BLaER1 treated with 17β-estradiol and CSF1 and Interleukin-3, amounts not matched to agents 10 nM and 100 nM (cell line): ENCODE measurements at regions not wholly inside any gene's neighbourhood (a gene's known extent, or its start where the extent isn't known, plus 50 kb on each side); places are given as distances from the start of the nearest gene placed in this dataset.

Experiments
- H3K27ac ChIP-seq, 11 experiments: shearing (Covaris generic); formaldehyde crosslinking; 2 replicates each; pipeline ENCODE4 v1.8.1; 2022
- H3K27me3 ChIP-seq, 11 experiments: shearing (Covaris generic); formaldehyde crosslinking; 2 replicates each; pipeline ENCODE4 v1.8.1; 2022
- H3K36me3 ChIP-seq, 11 experiments: shearing (Covaris generic); formaldehyde crosslinking; 2 replicates each; pipeline ENCODE4 v1.8.1; 2022
- H3K4me1 ChIP-seq, 10 experiments: shearing (Covaris generic); formaldehyde crosslinking; 2 replicates each; pipeline ENCODE4 v1.8.1; 2022
- H3K4me2 ChIP-seq, 11 experiments: shearing (Covaris generic); formaldehyde crosslinking; 2 replicates each; pipeline ENCODE4 v1.8.1; 2022
- H3K4me3 ChIP-seq, 10 experiments: shearing (Covaris generic); formaldehyde crosslinking; 2 replicates each; pipeline ENCODE4 v1.8.1; 2022
- H3K9ac ChIP-seq, 11 experiments: shearing (Covaris generic); formaldehyde crosslinking; 2 replicates each; pipeline ENCODE4 v1.8.1; 2022
- H3K9me3 ChIP-seq, 11 experiments: shearing (Covaris generic); formaldehyde crosslinking; replicated peaks in 1 of 11; 2 replicates each; pipeline ENCODE4 v1.8.1; 2022
- H4K20me1 ChIP-seq, 11 experiments: shearing (Covaris generic); formaldehyde crosslinking; 2 replicates each; pipeline ENCODE4 v1.8.1; 2022
- Cebpa-rat ChIP-seq, 11 experiments: shearing (Covaris generic); IDR thresholded peaks; 2 replicates each; pipeline ENCODE4 v1.8.1; 2022

DNA sequence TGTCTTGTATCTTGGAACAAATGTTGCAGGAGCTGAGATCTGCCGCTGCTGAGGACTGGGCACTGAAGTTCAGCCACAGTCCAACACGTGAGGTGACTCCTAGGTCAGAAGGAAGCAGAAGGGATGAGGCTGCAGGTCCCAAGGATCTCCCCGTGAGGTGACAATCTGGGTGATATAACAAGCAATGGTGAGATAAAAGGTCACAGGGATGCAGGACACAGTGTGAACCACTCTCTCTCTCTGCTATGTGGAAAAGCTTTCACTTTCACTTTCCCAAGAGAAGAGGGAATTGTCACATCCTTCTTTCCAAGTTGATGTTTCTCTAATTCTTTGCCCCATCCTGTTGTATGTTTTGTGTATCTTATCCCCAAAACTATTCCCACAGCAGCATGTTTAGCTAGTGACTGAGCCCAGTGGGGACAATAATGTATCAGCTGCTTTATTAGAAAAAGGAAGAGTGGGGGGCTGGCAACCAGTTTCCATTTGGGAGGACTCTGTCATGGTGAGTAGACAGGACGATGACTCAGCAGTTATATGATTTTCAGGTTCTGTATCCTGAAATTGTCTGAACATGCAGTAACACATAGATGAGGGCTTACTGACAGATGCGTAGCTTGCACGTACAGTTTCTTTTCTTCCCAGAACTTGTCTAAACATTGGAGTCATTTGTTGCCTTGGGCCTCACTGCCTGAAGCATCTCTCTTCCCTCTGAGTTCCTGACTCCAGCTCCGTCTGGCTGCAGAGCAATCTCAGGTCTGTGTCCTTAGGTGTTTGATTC, 1415.8 kb upstream of the TENM3 start:
- H3K27ac ChIP-seq = peak overlapping the region in 6 of 11 experiments; percentile 26 to 67 (median 48); a peak in 10 of 22 replicates
- TF ChIP-seq Cebpa-rat (IDR thresholded peaks at IDR 0.05) = no peak
- H4K20me1 ChIP-seq = no peaks in the 10 kb centered on the region
- no peaks in the 10 kb centered on the region for H3K36me3 ChIP-seq
- no peak overlapping the region for H3K4me3 ChIP-seq
- no peaks in the 10 kb centered on the region for H3K27me3 ChIP-seq
- H3K9me3 ChIP-seq = no peaks in the 10 kb centered on the region
- peak overlapping the region; percentile 24 to 72 (median 59) for H3K4me2 ChIP-seq
- H3K9ac ChIP-seq = peak overlapping the region in 2 of 11 experiments; percentile 29 to 34; a peak in 2 of 22 replicates
- H3K4me1 ChIP-seq = peaks cover 8 to 12% (median 10%) of the 10 kb centered on the region in 10 experiments; a peak in 17 of 20 replicates

DNA sequence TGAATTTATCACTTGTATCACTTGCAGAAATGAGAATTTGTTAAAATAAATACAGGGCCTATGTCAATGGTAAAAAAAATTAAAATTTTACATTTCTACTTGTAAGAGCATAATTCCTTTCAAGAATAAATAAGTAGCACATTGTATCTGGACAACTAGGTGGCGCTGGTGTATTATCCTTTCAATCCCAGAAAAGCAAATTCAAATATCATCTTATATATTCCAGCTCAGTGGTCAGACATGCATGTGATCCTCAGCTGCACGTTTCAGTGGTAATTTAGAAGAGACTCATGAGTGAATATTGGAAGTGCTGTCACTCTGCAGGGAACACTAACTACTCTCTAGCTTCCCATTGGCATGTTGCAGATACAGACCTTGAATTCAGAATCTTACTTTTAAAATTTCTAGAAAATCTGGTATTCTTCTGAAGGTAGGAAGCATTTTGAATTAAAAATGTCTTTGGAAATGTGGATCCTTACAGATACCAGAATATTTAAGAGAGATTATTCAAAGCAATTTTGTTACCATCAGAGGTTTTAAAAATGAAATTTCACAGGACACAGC, 1414.7 kb upstream of the TENM3 start:
- Histone ChIP-seq H3K9me3 (no peaks in the 10 kb centered on the region), H3K27ac (no peak overlapping the region), H3K27me3 (no peaks in the 10 kb centered on the region), H4K20me1 (no peaks in the 10 kb centered on the region), H3K9ac (no peak overlapping the region), H3K36me3 (no peaks in the 10 kb centered on the region), H3K4me2 (no peak overlapping the region), H3K4me3 (no peak overlapping the region), H3K4me1 (peaks cover 8 to 12% (median 10%) of the 10 kb centered on the region in 10 experiments; a peak in 17 of 20 replicates)
- no peak for TF ChIP-seq Cebpa-rat (IDR thresholded peaks at IDR 0.05)

DNA sequence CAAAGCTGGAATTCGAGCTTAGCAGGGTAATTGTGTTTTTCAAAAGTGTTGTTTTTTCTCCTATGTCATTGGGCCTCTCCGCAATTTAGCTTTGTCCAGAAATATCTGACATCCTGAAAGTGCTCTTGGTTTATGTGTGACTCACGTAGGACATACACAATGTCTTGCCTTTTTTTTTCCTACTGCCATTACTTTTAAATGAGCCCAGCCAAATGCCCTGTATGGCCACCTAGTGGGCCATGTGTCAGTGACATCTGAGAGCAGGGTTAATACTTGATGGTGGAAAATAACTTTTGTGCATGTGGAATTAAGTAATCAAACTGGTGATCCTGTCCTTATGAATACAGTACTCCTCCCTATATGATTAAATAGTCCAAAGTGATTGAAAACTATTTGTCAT, 1411.1 kb upstream of the TENM3 start:
- Histone ChIP-seq H3K36me3 (no peaks in the 10 kb centered on the region), H3K9me3 (no peaks in the 10 kb centered on the region), H3K4me3 (no peak overlapping the region), H3K4me1 (peaks cover 7 to 10% (median 9%) of the 10 kb centered on the region in 10 experiments; a peak in 17 of 20 replicates), H4K20me1 (no peaks in the 10 kb centered on the region), H3K27me3 (no peaks in the 10 kb centered on the region), H3K9ac (no peak overlapping the region), H3K27ac (no peak overlapping the region), H3K4me2 (no peak overlapping the region)
- no peak for TF ChIP-seq Cebpa-rat (IDR thresholded peaks at IDR 0.05)

DNA sequence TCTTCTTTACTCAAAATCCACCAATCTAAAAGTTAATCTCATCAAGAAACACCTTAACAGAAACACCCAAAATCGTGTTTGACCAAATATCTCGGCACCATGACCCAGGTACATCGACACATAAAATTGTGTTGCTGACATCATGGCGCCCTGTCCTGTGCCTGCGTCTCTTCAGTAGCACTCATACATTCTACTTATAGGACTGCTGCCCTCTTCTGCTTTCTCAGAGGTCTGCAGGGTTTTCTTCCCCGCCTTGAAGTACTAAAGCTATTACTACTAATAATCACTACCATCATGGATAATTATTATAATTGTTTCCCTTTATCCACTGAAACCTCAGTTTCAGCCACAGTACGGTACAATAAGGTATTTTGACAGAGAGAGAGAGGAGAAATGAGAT, 1403.1 kb upstream of the TENM3 start:
- no peak for TF ChIP-seq Cebpa-rat (IDR thresholded peaks at IDR 0.05)
- Histone ChIP-seq H3K4me2 (no peak overlapping the region), H4K20me1 (no peaks in the 10 kb centered on the region), H3K27me3 (no peaks in the 10 kb centered on the region), H3K4me3 (no peak overlapping the region), H3K9ac (no peak overlapping the region), H3K27ac (no peak overlapping the region), H3K36me3 (no peaks in the 10 kb centered on the region), H3K9me3 (no peaks in the 10 kb centered on the region), H3K4me1 (no peaks in the 10 kb centered on the region)

DNA sequence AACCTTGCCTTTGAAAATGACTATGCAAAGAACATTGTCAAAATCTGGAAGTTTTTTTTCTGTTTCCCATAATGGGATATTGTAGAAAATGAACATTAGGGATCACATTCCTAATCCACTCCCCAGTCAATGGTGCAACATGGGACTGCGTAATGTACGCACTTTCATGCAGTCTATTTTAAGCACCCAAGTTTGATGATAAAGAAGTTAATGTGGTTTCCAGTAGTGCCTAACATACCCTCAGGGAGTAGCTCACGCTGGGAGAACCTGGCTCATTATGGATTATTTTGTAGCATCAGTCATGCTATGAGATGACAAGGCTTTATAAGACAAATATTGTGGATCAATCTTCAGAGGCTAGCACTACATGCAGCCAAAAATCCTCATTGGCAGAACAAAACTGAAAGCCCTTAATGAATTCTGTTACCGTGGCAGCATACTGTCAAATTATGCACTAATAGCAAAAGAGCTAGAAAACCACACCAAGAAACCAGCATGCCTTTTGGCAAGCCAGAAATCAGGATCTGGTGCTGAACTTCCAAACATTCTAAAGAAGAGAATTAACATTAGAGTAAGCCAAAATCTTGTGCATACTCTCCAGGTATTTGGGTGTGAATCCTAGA, 1392.8 kb upstream of the TENM3 start:
- 0 out of 20 replicates have a peak, but pooled peaks cover 0 to 6% (median 0%) of the 10 kb centered on the region in 10 experiments for H3K4me1 ChIP-seq
- no peak overlapping the region for H3K27ac ChIP-seq
- no peak overlapping the region for H3K4me2 ChIP-seq
- H3K36me3 ChIP-seq = no peaks in the 10 kb centered on the region
- H4K20me1 ChIP-seq = no peaks in the 10 kb centered on the region
- H3K4me3 ChIP-seq = no peak overlapping the region
- no peaks in the 10 kb centered on the region for H3K27me3 ChIP-seq
- H3K9me3 ChIP-seq = no peaks in the 10 kb centered on the region
- no peak for TF ChIP-seq Cebpa-rat (IDR thresholded peaks at IDR 0.05)
- no peak overlapping the region for H3K9ac ChIP-seq

DNA sequence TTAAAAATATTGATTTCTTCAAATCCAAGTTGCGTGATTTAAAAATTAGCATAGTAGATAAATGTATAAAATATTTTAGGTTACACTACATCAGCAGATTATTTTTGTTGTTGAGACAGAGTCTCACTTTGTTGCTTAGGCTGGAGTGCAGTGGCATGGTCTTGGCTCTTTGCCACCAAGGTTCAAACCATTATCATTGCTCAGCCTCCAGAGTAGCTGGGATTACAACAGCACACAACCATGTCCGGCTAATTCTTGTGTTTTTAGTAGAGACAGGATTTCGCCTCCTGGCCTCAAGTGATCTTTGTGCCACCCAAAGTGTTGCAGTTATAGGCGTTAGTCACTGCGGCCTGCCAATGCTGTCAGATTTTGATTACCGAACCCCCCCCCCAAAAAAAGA, 1390.5 kb upstream of the TENM3 start:
- Histone ChIP-seq H3K27me3 (no peaks in the 10 kb centered on the region), H3K4me1 (0 out of 20 replicates have a peak, but pooled peaks cover 0 to 6% (median 0%) of the 10 kb centered on the region in 10 experiments), H4K20me1 (no peaks in the 10 kb centered on the region), H3K36me3 (no peaks in the 10 kb centered on the region), H3K9ac (no peak overlapping the region), H3K4me2 (no peak overlapping the region), H3K4me3 (no peak overlapping the region), H3K9me3 (peaks cover 0 to 4% (median 0%) of the 10 kb centered on the region in 11 experiments; a peak in 2 of 22 replicates), H3K27ac (no peak overlapping the region)
- TF ChIP-seq Cebpa-rat (IDR thresholded peaks at IDR 0.05) = no peak

DNA sequence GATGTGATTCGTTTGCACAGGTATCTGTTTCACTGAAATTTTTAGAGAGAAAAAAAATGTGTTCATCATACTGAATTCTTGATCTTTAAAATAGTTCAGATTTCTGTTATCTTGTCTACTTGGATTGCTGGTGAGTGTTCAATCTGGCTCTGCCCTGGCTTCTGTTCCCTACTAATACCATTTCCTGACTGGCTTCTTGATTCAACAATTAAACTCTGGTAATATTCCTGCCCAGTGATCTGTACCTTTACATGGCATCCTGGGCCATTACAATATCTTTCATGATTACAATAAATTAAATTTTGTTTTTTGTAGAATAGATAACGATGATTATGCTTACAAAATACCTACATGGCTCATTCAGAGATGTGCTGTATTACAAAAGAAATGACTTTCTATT, 1388.0 kb upstream of the TENM3 start:
- no peak overlapping the region for H3K27ac ChIP-seq
- no peak overlapping the region for H3K9ac ChIP-seq
- peaks cover 0 to 4% (median 0%) of the 10 kb centered on the region in 11 experiments; a peak in 2 of 22 replicates for H3K9me3 ChIP-seq
- no peaks in the 10 kb centered on the region for H4K20me1 ChIP-seq
- H3K4me1 ChIP-seq = 0 out of 20 replicates have a peak, but pooled peaks cover 0 to 6% (median 0%) of the 10 kb centered on the region in 10 experiments
- H3K36me3 ChIP-seq = no peaks in the 10 kb centered on the region
- H3K4me3 ChIP-seq = no peak overlapping the region
- TF ChIP-seq Cebpa-rat (IDR thresholded peaks at IDR 0.05) = no peak
- no peaks in the 10 kb centered on the region for H3K27me3 ChIP-seq
- no peak overlapping the region for H3K4me2 ChIP-seq

DNA sequence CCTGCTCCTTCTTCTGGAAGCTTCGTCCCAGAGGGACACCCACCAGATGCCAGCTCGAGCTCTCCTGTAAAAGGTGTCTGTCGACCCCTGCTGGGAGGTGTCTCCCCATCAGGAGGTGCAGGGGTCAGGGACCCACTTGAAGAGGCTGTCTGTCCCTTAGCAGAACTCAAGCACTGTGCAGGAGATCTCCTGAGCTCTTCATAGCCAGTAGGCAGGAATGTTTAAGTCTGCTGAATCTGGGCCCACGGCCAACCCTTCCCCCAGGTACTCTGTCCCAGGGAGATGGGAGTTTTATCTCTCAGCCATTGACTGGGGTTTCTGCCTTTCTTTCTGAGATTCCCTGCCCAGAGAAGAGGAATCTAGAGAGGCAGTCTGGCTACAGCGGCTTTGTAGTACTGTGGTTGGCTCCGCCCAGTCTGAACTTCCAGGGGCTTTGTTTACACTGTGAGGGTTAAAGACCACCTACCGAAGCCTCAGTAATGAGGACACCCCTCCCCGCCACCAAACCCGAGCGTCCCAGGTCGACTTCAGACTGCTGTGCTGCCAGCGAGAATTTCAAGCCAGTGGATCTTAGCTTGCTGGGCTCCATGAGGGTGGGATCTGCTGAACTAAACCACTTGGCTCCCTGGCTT, 1383.0 kb upstream of the TENM3 start:
- no peak overlapping the region for H3K4me3 ChIP-seq
- H3K9ac ChIP-seq = no peak overlapping the region
- no peaks in the 10 kb centered on the region for H3K36me3 ChIP-seq
- no peak overlapping the region for H3K27ac ChIP-seq
- no peaks in the 10 kb centered on the region for H3K4me1 ChIP-seq
- H3K27me3 ChIP-seq = no peaks in the 10 kb centered on the region
- peaks cover 0 to 4% (median 0%) of the 10 kb centered on the region in 11 experiments; a peak in 2 of 22 replicates for H3K9me3 ChIP-seq
- no peaks in the 10 kb centered on the region for H4K20me1 ChIP-seq
- no peak overlapping the region for H3K4me2 ChIP-seq
- TF ChIP-seq Cebpa-rat (IDR thresholded peaks at IDR 0.05) = no peak

DNA sequence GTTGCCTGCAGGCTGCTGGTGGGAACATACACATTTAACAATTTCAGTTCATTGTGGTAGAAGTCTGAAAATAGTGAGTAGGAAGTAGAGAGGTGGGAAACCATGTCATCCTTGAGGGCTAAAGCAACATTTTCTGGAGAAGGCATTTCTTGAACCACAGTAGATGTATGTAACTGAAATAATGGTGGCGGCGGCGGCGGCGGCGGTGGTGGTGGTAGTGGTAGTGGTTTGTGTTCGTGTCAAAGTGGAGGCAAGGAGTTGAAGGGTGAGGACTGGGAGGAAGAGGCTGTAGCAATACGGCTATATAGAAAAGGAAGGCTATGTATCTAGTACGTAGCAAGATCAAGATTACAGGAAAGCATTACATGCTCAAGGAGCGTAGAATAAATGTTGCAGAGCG, 1381.6 kb upstream of the TENM3 start:
- Histone ChIP-seq H3K9me3 (peaks cover 4 to 13% (median 10%) of the 10 kb centered on the region in 11 experiments), H3K4me1 (no peaks in the 10 kb centered on the region), H3K9ac (no peak overlapping the region), H4K20me1 (no peaks in the 10 kb centered on the region), H3K4me2 (no peak overlapping the region), H3K36me3 (no peaks in the 10 kb centered on the region), H3K27me3 (no peaks in the 10 kb centered on the region), H3K27ac (no peak overlapping the region), H3K4me3 (no peak overlapping the region)
- no peak for TF ChIP-seq Cebpa-rat (IDR thresholded peaks at IDR 0.05)
